Upper lobe of left lung (tissue), 6 donors: ENCODE measurements at regions not wholly inside any gene's neighbourhood (a gene's known extent, or its start where the extent isn't known, plus 50 kb on each side); places are given as distances from the start of the nearest gene placed in this dataset.
A peak's percentile ranks its signal among the peaks of the same experiment; 100 is the strongest.

Source experiments
- ATAC-seq, 2 donors: fragments of 200-7000 bp; cut with Tn5 transposase; one replicate each; pipeline ENCODE4 v1.9.1; 2022; ENCODE audit warnings: mild to moderate bottlenecking in 2 of 2, moderate library complexity in 2 of 2; ENCODE audit not compliant: low FRiP score in 2 of 2
- DNase-seq, 2 donors: peaks; one replicate each; pipeline ENCODE4 v3.0.0-alpha.2; 2019 to 2020
- H3K27ac ChIP-seq, 4 donors: fragments of 200-600 bp; sonication (generic); one replicate each; pipeline ENCODE4 v1.5.1; 2016 to 2019
- H3K27me3 ChIP-seq, 4 donors: fragments of 200-600 bp; sonication (generic); one replicate each; pipeline ENCODE4 v1.5.1; 2017 to 2019
- H3K36me3 ChIP-seq, 4 donors: fragments of 200-600 bp; sonication (generic); one replicate each; pipeline ENCODE4 v1.5.1; 2016 to 2019
- H3K4me1 ChIP-seq, 4 donors: fragments of 200-600 bp; sonication (generic); one replicate each; pipeline ENCODE4 v1.5.1; 2018 to 2019
- H3K4me3 ChIP-seq, 4 donors: fragments of 200-600 bp; sonication (generic); one replicate each; pipeline ENCODE4 v1.5.1; 2017 to 2019; ENCODE audit warnings: mild to moderate bottlenecking in 2 of 4, moderate library complexity in 1 of 4
- H3K9me3 ChIP-seq, 4 donors: fragments of 200-600 bp; sonication (generic); one replicate each; pipeline ENCODE4 v1.5.1; 2018 to 2019
- EP300 ChIP-seq, 4 donors: sonication (generic); formaldehyde crosslinking; IDR thresholded peaks; one replicate each; pipeline ENCODE4 v1.5.1; 2017; ENCODE audit warnings: antibody characterized with exemption in 4 of 4, control low read depth in 2 of 4
- POLR2A ChIP-seq, 4 donors: fragments of 450-650 bp; IDR thresholded peaks; one replicate each; pipeline ENCODE4 v1.5.1; 2016 to 2017; ENCODE audit warnings: antibody characterized with exemption in 4 of 4, mild to moderate bottlenecking in 2 of 4
- POLR2AphosphoS5 ChIP-seq, 2 donors: sonication (generic); formaldehyde crosslinking; IDR thresholded peaks; one replicate each; pipeline ENCODE4 v1.5.1; 2017; ENCODE audit warnings: antibody characterized with exemption in 2 of 2
- WGBS, 2 donors: methylation state at CpG; one replicate each; pipeline ENCODE4 v1.1.5; 2017 to 2018; 5-methylcytosine and 5-hydroxymethylcytosine counted together
- TF ChIP-seq, protein P1 (sequence below), 6 experiments: fragments of 450-650 bp in 4 of 6; fragments of 200-600 bp in 2 of 6; sonication (generic) in 2 of 6; IDR thresholded peaks; one replicate each; pipeline ENCODE4 v1.5.1; 2016 to 2019; ENCODE audit warnings: antibody characterized with exemption in 6 of 6
- donor health status: DM: no; HTN: no; CAD: no; lungs with moderate emphysema.
- donor health status: DM: no; HTN: yes; CAD: no; lungs with severe emphysema.

DNA sequence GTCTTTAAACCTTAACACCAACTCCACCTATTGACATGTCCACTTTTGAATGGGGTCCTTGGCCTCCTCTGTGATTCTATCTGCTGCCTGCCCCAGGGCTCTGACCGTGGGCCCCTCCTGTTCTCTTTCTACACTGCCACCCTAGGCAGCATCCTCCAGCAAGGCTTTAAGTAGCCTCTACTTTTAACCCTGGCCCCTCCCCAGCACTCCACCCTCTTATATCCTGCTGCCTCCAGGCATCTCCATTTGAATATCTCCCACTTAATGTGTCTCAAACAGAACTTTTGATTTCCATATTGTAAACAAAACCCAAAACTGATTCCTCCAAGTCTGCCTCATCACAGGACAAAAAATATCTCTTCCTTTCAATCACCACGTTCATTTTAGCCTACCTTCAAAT, 90.5 kb upstream of the ARHGAP32 start:
- no peak overlapping the region for H3K27ac ChIP-seq
- 67% methylated on average over 2 of the region's 2 CpGs for WGBS, 2 donors
- no peaks in the 10 kb centered on the region for H3K9me3 ChIP-seq
- no peak for ATAC-seq
- no peak overlapping the region for H3K4me3 ChIP-seq
- TF ChIP-seq POLR2A (IDR thresholded peaks at IDR 0.05) (no peak), POLR2AphosphoS5 (IDR thresholded peaks at IDR 0.05) (no peak), EP300 (IDR thresholded peaks at IDR 0.05) (no peak)
- TF ChIP-seq, protein P1, sequence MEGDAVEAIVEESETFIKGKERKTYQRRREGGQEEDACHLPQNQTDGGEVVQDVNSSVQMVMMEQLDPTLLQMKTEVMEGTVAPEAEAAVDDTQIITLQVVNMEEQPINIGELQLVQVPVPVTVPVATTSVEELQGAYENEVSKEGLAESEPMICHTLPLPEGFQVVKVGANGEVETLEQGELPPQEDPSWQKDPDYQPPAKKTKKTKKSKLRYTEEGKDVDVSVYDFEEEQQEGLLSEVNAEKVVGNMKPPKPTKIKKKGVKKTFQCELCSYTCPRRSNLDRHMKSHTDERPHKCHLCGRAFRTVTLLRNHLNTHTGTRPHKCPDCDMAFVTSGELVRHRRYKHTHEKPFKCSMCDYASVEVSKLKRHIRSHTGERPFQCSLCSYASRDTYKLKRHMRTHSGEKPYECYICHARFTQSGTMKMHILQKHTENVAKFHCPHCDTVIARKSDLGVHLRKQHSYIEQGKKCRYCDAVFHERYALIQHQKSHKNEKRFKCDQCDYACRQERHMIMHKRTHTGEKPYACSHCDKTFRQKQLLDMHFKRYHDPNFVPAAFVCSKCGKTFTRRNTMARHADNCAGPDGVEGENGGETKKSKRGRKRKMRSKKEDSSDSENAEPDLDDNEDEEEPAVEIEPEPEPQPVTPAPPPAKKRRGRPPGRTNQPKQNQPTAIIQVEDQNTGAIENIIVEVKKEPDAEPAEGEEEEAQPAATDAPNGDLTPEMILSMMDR (IDR thresholded peaks at IDR 0.05) = no peak
- H3K27me3 ChIP-seq = no peaks in the 10 kb centered on the region
- no peaks in the 10 kb centered on the region for H3K36me3 ChIP-seq
- DNase-seq = no peak
- peaks cover 8 to 25% (median 13%) of the 10 kb centered on the region in 4 donors for H3K4me1 ChIP-seq

DNA sequence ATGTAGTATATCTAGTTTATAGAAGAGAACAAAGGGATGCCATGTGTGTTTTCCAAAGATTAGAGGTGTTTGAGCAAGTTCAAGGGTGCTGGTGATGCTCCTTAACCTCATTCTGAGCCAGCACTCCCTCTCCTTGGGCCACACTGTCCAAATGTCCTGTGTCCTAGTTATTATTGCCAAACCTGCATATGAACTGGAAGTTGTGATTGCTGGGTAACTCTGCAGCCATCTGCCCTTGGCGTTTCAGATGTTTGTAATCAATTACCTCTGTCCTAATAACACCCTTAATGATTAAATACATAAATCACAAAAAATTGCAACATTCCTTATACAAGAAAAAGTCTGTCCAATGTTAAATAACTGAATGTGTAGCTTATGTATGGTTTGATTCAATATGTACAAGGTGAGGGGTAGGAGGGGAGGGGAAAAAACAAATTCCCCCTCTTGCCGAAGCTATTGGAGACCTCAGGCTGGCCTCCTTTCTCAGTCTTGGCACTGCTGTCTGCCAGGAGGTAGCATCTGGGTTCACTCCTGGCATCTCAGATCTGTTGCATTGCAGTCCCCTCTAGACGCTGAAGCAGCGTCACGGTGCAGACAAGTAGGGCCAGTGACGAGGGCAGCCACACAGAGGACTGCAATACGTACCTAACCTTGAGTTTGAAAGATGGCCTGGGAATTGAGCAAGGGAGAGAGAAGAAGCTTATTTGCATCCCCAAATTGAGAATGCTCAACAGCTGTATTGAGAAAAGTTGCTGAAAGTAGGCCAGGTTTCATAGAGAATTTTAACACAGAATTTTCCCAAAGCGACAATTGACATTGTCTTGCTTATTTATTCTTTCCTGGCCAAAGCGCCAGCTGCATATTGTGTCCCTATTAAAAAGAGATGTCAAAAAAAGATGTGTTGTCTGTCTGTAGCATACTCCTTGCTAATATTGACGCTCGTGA, 89.6 kb upstream of the ARHGAP32 start:
- Histone ChIP-seq H3K4me3 (no peak overlapping the region), H3K9me3 (no peaks in the 10 kb centered on the region), H3K27ac (no peak overlapping the region), H3K36me3 (no peaks in the 10 kb centered on the region), H3K4me1 (peaks cover 9 to 33% (median 16%) of the 10 kb centered on the region in 4 donors), H3K27me3 (no peaks in the 10 kb centered on the region)
- ATAC-seq = no peak
- 89 to 92% methylated on average over 11 of the region's 11 CpGs for WGBS, 2 donors
- no peak for DNase-seq
- TF ChIP-seq POLR2A (IDR thresholded peaks at IDR 0.05) (no peak), EP300 (IDR thresholded peaks at IDR 0.05) (no peak), POLR2AphosphoS5 (IDR thresholded peaks at IDR 0.05) (no peak)
- TF ChIP-seq, protein P1 (IDR thresholded peaks at IDR 0.05) = no peak

DNA sequence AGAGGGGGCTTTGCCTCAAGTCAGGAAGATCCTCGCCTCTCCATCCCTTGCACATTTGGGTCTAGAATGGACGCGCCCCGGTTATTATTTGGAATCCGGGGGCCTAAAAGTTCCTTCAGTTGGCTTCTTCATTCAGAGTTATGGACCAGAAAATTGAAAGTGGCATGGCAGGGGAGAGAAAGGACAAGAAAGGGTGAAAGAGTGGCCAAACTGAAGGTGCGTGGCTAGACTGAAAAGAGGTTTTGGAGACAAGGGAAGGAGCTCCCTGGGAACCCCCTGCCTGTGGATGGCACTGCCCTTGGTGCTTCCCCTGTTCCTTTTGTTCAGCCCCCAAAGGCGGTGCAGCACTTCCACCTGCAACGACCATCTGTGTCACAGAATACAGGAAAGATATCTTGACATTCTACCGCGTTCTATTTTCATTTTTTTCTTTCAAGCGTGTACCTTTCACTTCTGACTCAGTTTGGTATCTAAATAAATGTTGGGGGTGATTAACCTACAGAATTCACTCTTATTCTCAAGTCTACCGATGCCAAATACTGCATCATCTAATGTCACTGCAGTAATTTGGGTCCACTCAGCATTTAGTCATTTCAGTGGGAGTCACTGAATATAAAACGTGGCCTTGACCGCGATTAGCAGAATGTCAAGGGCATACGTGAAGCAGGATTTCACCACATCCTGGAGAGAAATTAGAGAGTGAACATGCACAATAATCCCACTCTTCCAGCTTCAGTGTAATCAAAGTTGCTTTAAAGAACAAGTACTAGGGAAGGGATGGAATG, 88.1 kb upstream of the ARHGAP32 start:
- no peak for DNase-seq
- Histone ChIP-seq H3K36me3 (no peaks in the 10 kb centered on the region), H3K27me3 (no peaks in the 10 kb centered on the region), H3K9me3 (no peaks in the 10 kb centered on the region), H3K4me1 (peaks cover 17 to 39% (median 21%) of the 10 kb centered on the region in 4 donors), H3K27ac (no peak overlapping the region), H3K4me3 (peak overlapping the region; percentile 0 to 78 (median 64))
- TF ChIP-seq POLR2AphosphoS5 (IDR thresholded peaks at IDR 0.05) = no peak
- no peak for TF ChIP-seq EP300 (IDR thresholded peaks at IDR 0.05)
- TF ChIP-seq, protein P1 (IDR thresholded peaks at IDR 0.05) = no peak
- no peak for TF ChIP-seq POLR2A (IDR thresholded peaks at IDR 0.05)
- ATAC-seq = no peak
- WGBS, 2 donors = 44 to 55% methylated on average over 16 of the region's 16 CpGs

DNA sequence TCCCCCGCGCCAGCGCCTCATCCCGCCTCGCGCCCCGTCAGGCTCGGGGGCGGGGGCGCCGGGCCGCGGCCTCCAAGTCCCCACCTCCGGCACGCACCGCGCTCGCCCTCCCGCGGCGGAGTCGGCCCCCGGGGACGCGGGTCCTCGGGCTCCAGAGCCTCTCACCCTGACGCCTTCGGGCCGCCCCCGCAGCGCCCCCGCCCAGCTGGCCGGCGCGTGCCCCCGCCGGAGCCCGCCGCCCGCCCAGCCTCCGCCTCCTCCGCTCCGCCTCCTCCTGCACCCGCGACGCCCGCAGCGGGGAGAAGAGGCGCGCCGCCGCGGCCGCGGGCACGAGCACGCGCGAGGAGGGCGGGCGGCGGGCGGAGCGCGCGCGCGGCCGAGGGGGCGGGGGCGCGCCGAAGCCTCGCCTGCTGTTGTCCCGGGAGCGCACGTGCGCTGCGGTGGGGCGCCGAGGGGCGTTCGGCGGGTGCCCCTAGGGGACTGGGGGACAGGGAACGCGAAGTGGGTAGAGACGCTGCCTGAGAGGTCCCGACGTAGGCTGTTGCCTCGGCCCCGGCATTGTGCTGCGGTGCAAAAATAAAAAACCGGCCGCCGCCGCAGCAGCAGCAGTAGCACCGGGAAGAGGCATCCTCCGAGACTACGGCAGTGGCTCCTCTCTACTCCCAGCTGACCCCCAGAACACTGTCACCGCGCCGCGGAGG, 87.4 kb upstream of the ARHGAP32 start:
- peaks cover 19 to 43% (median 24%) of the 10 kb centered on the region in 4 donors for H3K4me1 ChIP-seq
- no peaks in the 10 kb centered on the region for H3K27me3 ChIP-seq
- TF ChIP-seq EP300 (IDR thresholded peaks at IDR 0.05) (no peak), POLR2A (IDR thresholded peaks at IDR 0.05) (peak in 1 of 4 donors; percentile 51), POLR2AphosphoS5 (IDR thresholded peaks at IDR 0.05) (peak in 1 of 2 donors; percentile 7)
- TF ChIP-seq, protein P1 (IDR thresholded peaks at IDR 0.05) = peak in 2 of 6 experiments; percentile 33 to 39
- peak; percentile 78 to 97 for DNase-seq
- 0% methylated on average over 4 to 18 of the region's 103 CpGs for WGBS, 2 donors
- H3K36me3 ChIP-seq = no peaks in the 10 kb centered on the region
- peak; percentile 87 to 95 for ATAC-seq
- peak overlapping the region; percentile 0 to 78 (median 64) for H3K4me3 ChIP-seq
- peak overlapping the region in 1 of 4 donors; percentile 80 for H3K27ac ChIP-seq
- H3K9me3 ChIP-seq = no peaks in the 10 kb centered on the region
